Smooth muscle cell (in vitro differentiated cells): ENCODE measurements at regions not wholly inside any gene's neighbourhood (a gene's known extent, or its start where the extent isn't known, plus 50 kb on each side); places are given as distances from the start of the nearest gene placed in this dataset.

Experiments used
- DNase-seq: peaks from one replicate; lab custom pipeline; 2025; ENCODE audit not compliant: unreplicated experiment; lab: John Stamatoyannopoulos, UW
- H2AFZ ChIP-seq: fragments of 200-600 bp; sonication (generic); 2 replicates; pipeline ENCODE4 v1.6.0; 2016; ENCODE audit warnings: antibody characterized with exemption, low read depth, mild to moderate bottlenecking
- H3F3A ChIP-seq: fragments of 200-600 bp; sonication (generic); 2 replicates; pipeline ENCODE4 v1.6.0; 2017; ENCODE audit warnings: antibody characterized with exemption, low read depth
- H3K27ac ChIP-seq: fragments of 200-600 bp; sonication (generic); 2 replicates; pipeline ENCODE4 v1.5.1; 2016; ENCODE audit warnings: low read depth, mild to moderate bottlenecking
- H3K27me3 ChIP-seq: fragments of 200-600 bp; sonication (generic); 2 replicates; pipeline ENCODE4 v1.6.1; 2016; ENCODE audit warnings: low read depth, mild to moderate bottlenecking
- H3K36me3 ChIP-seq: fragments of 200-600 bp; sonication (generic); 2 replicates; pipeline ENCODE4 v1.5.1; 2016; ENCODE audit warnings: low read depth
- H3K4me1 ChIP-seq: fragments of 200-600 bp; sonication (generic); 2 replicates; pipeline ENCODE4 v1.5.1; 2016; ENCODE audit warnings: low read depth
- H3K4me2 ChIP-seq: fragments of 200-600 bp; sonication (generic); 2 replicates; pipeline ENCODE4 v1.6.0; 2016; ENCODE audit warnings: mild to moderate bottlenecking
- H3K4me3 ChIP-seq: fragments of 200-600 bp; sonication (generic); 2 replicates; pipeline ENCODE4 v1.5.1; 2016; ENCODE audit warnings: mild to moderate bottlenecking
- H3K79me2 ChIP-seq: fragments of 200-600 bp; sonication (generic); 2 replicates; pipeline ENCODE4 v1.6.0; 2016; ENCODE audit warnings: low read depth, mild to moderate bottlenecking
- H3K9ac ChIP-seq: fragments of 200-600 bp; sonication (generic); 2 replicates; pipeline ENCODE4 v1.6.0; 2016; ENCODE audit warnings: low read depth
- H3K9me3 ChIP-seq: fragments of 200-600 bp; sonication (generic); replicated peaks from 2 replicates; pipeline ENCODE4 v1.5.1; 2016; ENCODE audit warnings: low read depth
- H4K20me1 ChIP-seq: fragments of 200-600 bp; sonication (generic); 2 replicates; pipeline ENCODE4 v1.6.0; 2016; ENCODE audit warnings: low read depth
- WGBS: methylation state at CpG from one replicate; pipeline ENCODE4 v1.1.7; 2016; ENCODE audit warnings: low lambda C conversion rate; 5-methylcytosine and 5-hydroxymethylcytosine counted together
- TF ChIP-seq, protein P1 (sequence below): fragments of 200-600 bp; sonication (generic); IDR thresholded peaks from 2 replicates; pipeline ENCODE4 v1.5.1; 2017; ENCODE audit warnings: borderline replicate concordance, mild to moderate bottlenecking, antibody characterized with exemption; ENCODE audit not compliant: insufficient read depth, poor library complexity, severe bottlenecking

- Histone ChIP-seq H3K4me2 (no peak overlapping the region), H3K27ac (no peak overlapping the region), H3K27me3 (no peaks in the 10 kb centered on the region), H3K9ac (no peak overlapping the region), H4K20me1 (no peaks in the 10 kb centered on the region), H2AFZ (no peak overlapping the region), H3K4me1 (no peaks in the 10 kb centered on the region), H3K36me3 (no peaks in the 10 kb centered on the region), H3K79me2 (no peaks in the 10 kb centered on the region), H3F3A (no peaks in the 10 kb centered on the region), H3K4me3 (no peak overlapping the region), H3K9me3 (no peaks in the 10 kb centered on the region)
- DNase-seq = no peak
- 96% methylated on average over 1 of the region's 1 CpG for WGBS
- TF ChIP-seq, protein P1, sequence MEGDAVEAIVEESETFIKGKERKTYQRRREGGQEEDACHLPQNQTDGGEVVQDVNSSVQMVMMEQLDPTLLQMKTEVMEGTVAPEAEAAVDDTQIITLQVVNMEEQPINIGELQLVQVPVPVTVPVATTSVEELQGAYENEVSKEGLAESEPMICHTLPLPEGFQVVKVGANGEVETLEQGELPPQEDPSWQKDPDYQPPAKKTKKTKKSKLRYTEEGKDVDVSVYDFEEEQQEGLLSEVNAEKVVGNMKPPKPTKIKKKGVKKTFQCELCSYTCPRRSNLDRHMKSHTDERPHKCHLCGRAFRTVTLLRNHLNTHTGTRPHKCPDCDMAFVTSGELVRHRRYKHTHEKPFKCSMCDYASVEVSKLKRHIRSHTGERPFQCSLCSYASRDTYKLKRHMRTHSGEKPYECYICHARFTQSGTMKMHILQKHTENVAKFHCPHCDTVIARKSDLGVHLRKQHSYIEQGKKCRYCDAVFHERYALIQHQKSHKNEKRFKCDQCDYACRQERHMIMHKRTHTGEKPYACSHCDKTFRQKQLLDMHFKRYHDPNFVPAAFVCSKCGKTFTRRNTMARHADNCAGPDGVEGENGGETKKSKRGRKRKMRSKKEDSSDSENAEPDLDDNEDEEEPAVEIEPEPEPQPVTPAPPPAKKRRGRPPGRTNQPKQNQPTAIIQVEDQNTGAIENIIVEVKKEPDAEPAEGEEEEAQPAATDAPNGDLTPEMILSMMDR = no peak
Observed at GRCh38 chr11:127618721-127619120, 618.2 kb upstream of the KIRREL3 start.

GRCh38 chr11:127616158-127616557 is 615.6 kb upstream of the KIRREL3 start:
- no peaks in the 10 kb centered on the region for H4K20me1 ChIP-seq
- no peak overlapping the region for H3K9ac ChIP-seq
- WGBS = 87% methylated on average over 8 of the region's 8 CpGs
- H3K4me3 ChIP-seq = no peak overlapping the region
- H3K4me1 ChIP-seq = peaks cover 4% of the 10 kb centered on the region
- H3K4me2 ChIP-seq = no peak overlapping the region
- H3K36me3 ChIP-seq = no peaks in the 10 kb centered on the region
- H3K9me3 ChIP-seq = no peaks in the 10 kb centered on the region
- no peak for DNase-seq
- no peak overlapping the region for H2AFZ ChIP-seq
- H3K27me3 ChIP-seq = no peaks in the 10 kb centered on the region
- H3K27ac ChIP-seq = no peak overlapping the region
- no peaks in the 10 kb centered on the region for H3F3A ChIP-seq
- H3K79me2 ChIP-seq = no peaks in the 10 kb centered on the region
- TF ChIP-seq, protein P1 = no peak

DNA sequence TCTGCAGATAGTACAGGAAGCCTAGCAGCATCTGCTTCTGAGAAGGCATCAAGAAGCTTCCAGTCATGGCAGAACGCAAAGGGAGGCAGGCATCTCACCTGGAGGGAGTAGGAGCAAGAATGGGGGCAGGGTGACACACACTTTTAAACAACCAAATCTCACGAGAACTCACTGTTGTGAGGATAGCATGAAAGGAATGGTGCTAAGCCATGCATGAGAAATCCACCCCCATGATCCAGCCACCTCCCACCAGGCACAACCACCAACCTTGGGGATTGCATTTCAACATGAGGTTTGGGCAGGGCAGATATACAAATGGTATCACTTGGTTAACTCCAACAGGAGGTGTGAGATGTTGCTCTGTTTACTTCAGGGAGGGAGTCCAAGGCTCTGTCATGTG is 612.0 kb upstream of the KIRREL3 start:
- no peaks in the 10 kb centered on the region for H3K27me3 ChIP-seq
- H3K4me2 ChIP-seq = no peak overlapping the region
- DNase-seq = no peak
- WGBS = 69% methylated on average over 2 of the region's 2 CpGs
- no peaks in the 10 kb centered on the region for H3F3A ChIP-seq
- no peaks in the 10 kb centered on the region for H3K9me3 ChIP-seq
- no peaks in the 10 kb centered on the region for H3K36me3 ChIP-seq
- no peak overlapping the region for H3K4me3 ChIP-seq
- no peaks in the 10 kb centered on the region for H3K79me2 ChIP-seq
- H4K20me1 ChIP-seq = no peaks in the 10 kb centered on the region
- H3K4me1 ChIP-seq = peaks cover 4% of the 10 kb centered on the region
- H3K9ac ChIP-seq = no peak overlapping the region
- TF ChIP-seq, protein P1 = no peak
- H2AFZ ChIP-seq = no peak overlapping the region
- H3K27ac ChIP-seq = no peak overlapping the region

DNA sequence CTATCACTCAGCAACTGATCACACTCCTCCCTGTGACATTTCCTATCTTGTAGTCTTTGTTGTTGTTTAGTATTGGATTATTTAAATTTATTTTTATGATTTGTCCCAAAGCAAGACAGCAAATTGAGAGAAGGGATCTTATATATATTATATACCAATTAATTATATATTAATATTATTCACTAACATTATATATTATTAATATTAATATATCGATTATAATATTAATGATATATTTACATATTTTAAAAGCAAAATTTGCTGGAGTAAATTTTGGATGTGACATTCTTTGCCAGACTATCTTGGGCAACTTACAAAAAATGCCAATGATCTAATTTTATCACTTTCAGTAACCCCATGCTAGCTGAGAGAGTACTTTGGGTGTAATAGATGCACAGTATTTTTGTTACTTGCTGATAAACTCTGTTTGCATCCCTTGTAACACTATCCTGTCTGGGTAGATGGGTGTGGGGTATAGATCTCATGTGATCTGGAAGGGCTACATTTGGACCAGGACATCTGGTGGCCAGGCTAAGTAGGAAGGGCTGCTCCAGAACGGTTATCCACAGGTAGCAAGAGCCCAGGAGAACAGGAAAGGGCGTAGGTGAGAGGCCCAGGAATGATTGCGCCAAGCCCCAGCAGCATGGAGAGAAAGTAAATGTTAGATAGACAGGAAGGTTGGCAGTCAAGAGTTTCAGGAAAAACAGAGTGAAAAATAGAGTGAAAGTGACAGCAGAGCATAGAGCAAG is 608.6 kb upstream of the KIRREL3 start:
- peaks cover 4% of the 10 kb centered on the region for H3K4me1 ChIP-seq
- H3K4me2 ChIP-seq = no peak overlapping the region
- no peak overlapping the region for H3K4me3 ChIP-seq
- H2AFZ ChIP-seq = no peak overlapping the region
- no peaks in the 10 kb centered on the region for H4K20me1 ChIP-seq
- no peaks in the 10 kb centered on the region for H3F3A ChIP-seq
- no peak overlapping the region for H3K27ac ChIP-seq
- no peaks in the 10 kb centered on the region for H3K79me2 ChIP-seq
- no peaks in the 10 kb centered on the region for H3K9me3 ChIP-seq
- no peaks in the 10 kb centered on the region for H3K27me3 ChIP-seq
- DNase-seq = no peak
- no peak overlapping the region for H3K9ac ChIP-seq
- no peaks in the 10 kb centered on the region for H3K36me3 ChIP-seq
- TF ChIP-seq, protein P1 = no peak
- 62% methylated on average over 4 of the region's 4 CpGs for WGBS
